Astrocyte (in vitro differentiated cells and primary cell): ENCODE measurements at regions not wholly inside any gene's neighbourhood (a gene's known extent, or its start where the extent isn't known, plus 50 kb on each side); places are given as distances from the start of the nearest gene placed in this dataset.

Experiments
- EZH2 ChIP-seq: IDR thresholded peaks from 2 replicates; pipeline ENCODE4 v1.6.1; 2012; ENCODE audit warnings: mild to moderate bottlenecking, low read length, inconsistent platforms; ENCODE audit not compliant: insufficient read depth
- TF ChIP-seq, protein P1 (sequence below): IDR thresholded peaks from 2 replicates; pipeline ENCODE4 v1.5.1; 2011; ENCODE audit warnings: low read depth, mild to moderate bottlenecking, inconsistent platforms, low read length, moderate library complexity; ENCODE audit not compliant: insufficient read depth

DNA sequence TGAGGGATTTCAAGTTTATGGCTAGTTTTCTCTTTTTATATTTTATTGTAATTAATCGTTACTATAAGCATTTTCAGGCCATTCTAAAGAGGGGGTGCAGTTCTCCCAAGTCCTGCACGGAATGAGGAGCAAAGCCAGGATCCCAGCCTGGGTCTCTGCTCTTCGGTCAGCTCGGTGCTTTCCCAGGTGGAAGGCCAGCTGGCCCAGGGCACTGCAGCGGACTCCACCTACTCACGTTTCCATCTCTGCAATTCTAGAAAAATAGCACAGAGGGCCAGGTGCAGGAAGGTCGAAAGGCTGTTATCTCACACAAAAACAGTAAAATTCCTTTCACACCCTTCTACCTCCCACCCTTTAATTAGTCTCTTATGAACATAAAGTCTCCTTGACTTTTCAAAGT, 59.5 kb upstream of the HES1 start:
- TF ChIP-seq, protein P1, sequence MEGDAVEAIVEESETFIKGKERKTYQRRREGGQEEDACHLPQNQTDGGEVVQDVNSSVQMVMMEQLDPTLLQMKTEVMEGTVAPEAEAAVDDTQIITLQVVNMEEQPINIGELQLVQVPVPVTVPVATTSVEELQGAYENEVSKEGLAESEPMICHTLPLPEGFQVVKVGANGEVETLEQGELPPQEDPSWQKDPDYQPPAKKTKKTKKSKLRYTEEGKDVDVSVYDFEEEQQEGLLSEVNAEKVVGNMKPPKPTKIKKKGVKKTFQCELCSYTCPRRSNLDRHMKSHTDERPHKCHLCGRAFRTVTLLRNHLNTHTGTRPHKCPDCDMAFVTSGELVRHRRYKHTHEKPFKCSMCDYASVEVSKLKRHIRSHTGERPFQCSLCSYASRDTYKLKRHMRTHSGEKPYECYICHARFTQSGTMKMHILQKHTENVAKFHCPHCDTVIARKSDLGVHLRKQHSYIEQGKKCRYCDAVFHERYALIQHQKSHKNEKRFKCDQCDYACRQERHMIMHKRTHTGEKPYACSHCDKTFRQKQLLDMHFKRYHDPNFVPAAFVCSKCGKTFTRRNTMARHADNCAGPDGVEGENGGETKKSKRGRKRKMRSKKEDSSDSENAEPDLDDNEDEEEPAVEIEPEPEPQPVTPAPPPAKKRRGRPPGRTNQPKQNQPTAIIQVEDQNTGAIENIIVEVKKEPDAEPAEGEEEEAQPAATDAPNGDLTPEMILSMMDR: no peak
- TF ChIP-seq EZH2: no peak
